Esophagus muscularis mucosa (tissue), 4 donors: ENCODE measurements at regions not wholly inside any gene's neighbourhood (a gene's known extent, or its start where the extent isn't known, plus 50 kb on each side); places are given as distances from the start of the nearest gene placed in this dataset.

Experiments used
- DNase-seq: peaks from one replicate; pipeline ENCODE4 v3.0.0-alpha.2; 2017; ENCODE audit errors: extremely low spot score
- H3K27ac ChIP-seq, 4 donors: fragments of 200-600 bp; sonication (generic); replicated peaks in 1 of 4; 1 replicate in 3 of 4; 2 replicates in 1 of 4; pipeline ENCODE4 v1.5.1; 2016 to 2019; ENCODE audit warnings: mild to moderate bottlenecking in 1 of 4
- H3K27me3 ChIP-seq, 4 donors: fragments of 200-600 bp; sonication (generic); one replicate each; pipeline versions ENCODE4 v1.5.1 to v1.6.0; 2016 to 2019
- H3K36me3 ChIP-seq, 4 donors: fragments of 200-600 bp; sonication (generic); one replicate each; pipeline ENCODE4 v1.5.1; 2016 to 2019
- H3K4me1 ChIP-seq, 4 donors: fragments of 200-600 bp; sonication (generic); one replicate each; pipeline ENCODE4 v1.5.1; 2016 to 2019
- H3K4me3 ChIP-seq, 4 donors: fragments of 200-600 bp; sonication (generic); 1 replicate in 2 of 4; 2 replicates in 2 of 4; pipeline ENCODE4 v1.5.1; 2016 to 2019; ENCODE audit warnings: mild to moderate bottlenecking in 4 of 4, moderate library complexity in 1 of 4
- H3K9me3 ChIP-seq, 4 donors: fragments of 200-600 bp; sonication (generic); 1 replicate in 3 of 4; 2 replicates in 1 of 4; pipeline ENCODE4 v1.5.1; 2016 to 2019
- CTCF ChIP-seq, 3 experiments: fragments of 200-600 bp in 2 of 3; fragments of 450-650 bp in 1 of 3; sonication (generic) in 2 of 3; IDR thresholded peaks; one replicate each; pipeline ENCODE4 v1.5.1; 2017 to 2019; ENCODE audit warnings: antibody characterized with exemption in 3 of 3, mild to moderate bottlenecking in 2 of 3, moderate library complexity in 1 of 3
- EP300 ChIP-seq: sonication (generic); formaldehyde crosslinking; IDR thresholded peaks from one replicate; pipeline ENCODE4 v1.6.1; 2017; ENCODE audit warnings: antibody characterized with exemption
- POLR2A ChIP-seq: fragments of 450-650 bp; IDR thresholded peaks from one replicate; pipeline ENCODE4 v1.6.1; 2017; ENCODE audit warnings: antibody characterized with exemption, moderate library complexity, mild to moderate bottlenecking, low read depth
- POLR2AphosphoS5 ChIP-seq, 2 donors: sonication (generic); formaldehyde crosslinking; IDR thresholded peaks; one replicate each; pipeline ENCODE4 v1.6.1; 2017; ENCODE audit warnings: antibody characterized with exemption in 2 of 2
- WGBS: methylation state at CpG from one replicate; pipeline ENCODE4 v1.1.5; 2018; 5-methylcytosine and 5-hydroxymethylcytosine counted together
- intact Hi-C: fragments of 100-400 bp; cut with DNase I; formaldehyde crosslinking; loops from one replicate; pipeline ENCODE4 v1.15.1; 2023

- intact Hi-C loops: loop anchor here (5.0 kb wide), 1 partner anchor 215 kb away; no protein-coding TSS in a partner anchor
- H3K36me3 ChIP-seq: no peaks in the 10 kb centered on the region
- H3K4me1 ChIP-seq: peaks cover 0 to 16% (median 11%) of the 10 kb centered on the region in 4 donors
- TF ChIP-seq POLR2AphosphoS5 (IDR thresholded peaks at IDR 0.05): no peak
- peak; percentile 71 to 90 (median 72) for TF ChIP-seq CTCF (IDR thresholded peaks at IDR 0.05)
- no peak for TF ChIP-seq EP300
- TF ChIP-seq POLR2A: no peak
- WGBS: 41% methylated on average over 3 of the region's 3 CpGs
- no peak overlapping the region for H3K27ac ChIP-seq
- no peaks in the 10 kb centered on the region for H3K9me3 ChIP-seq
- no peak for DNase-seq
- no peaks in the 10 kb centered on the region for H3K27me3 ChIP-seq
- no peak overlapping the region for H3K4me3 ChIP-seq
These were observed 74.9 kb upstream of the WASF3 start for GRCh38 chr13:26482451-26483197.

- intact Hi-C loops: loop anchor here (5.0 kb wide), 1 partner anchor 214 kb away; no protein-coding TSS in a partner anchor
- Histone ChIP-seq H3K4me3 (no peak overlapping the region), H3K27me3 (no peaks in the 10 kb centered on the region), H3K27ac (no peak overlapping the region), H3K9me3 (no peaks in the 10 kb centered on the region), H3K36me3 (no peaks in the 10 kb centered on the region), H3K4me1 (peaks cover 0 to 16% (median 11%) of the 10 kb centered on the region in 4 donors)
- TF ChIP-seq CTCF (IDR thresholded peaks at IDR 0.05) (no peak), POLR2A (no peak), POLR2AphosphoS5 (IDR thresholded peaks at IDR 0.05) (no peak), EP300 (no peak)
- no peak for DNase-seq
- 92% methylated on average over 5 of the region's 9 CpGs for WGBS
These were observed 73.9 kb upstream of the WASF3 start for GRCh38 chr13:26483546-26483945.

GRCh38 chr13:26484196-26484595 is 73.3 kb upstream of the WASF3 start:
- Histone ChIP-seq H3K36me3 (no peaks in the 10 kb centered on the region), H3K27ac (no peak overlapping the region), H3K4me1 (peaks cover 0 to 16% (median 11%) of the 10 kb centered on the region in 4 donors), H3K9me3 (no peaks in the 10 kb centered on the region), H3K4me3 (no peak overlapping the region), H3K27me3 (no peaks in the 10 kb centered on the region)
- DNase-seq: no peak
- TF ChIP-seq CTCF (IDR thresholded peaks at IDR 0.05) (no peak), POLR2A (no peak), EP300 (no peak), POLR2AphosphoS5 (IDR thresholded peaks at IDR 0.05) (no peak)
- intact Hi-C loops: loop anchor here (5.0 kb wide), 1 partner anchor 213 kb away; no protein-coding TSS in a partner anchor
- 75% methylated on average over 6 of the region's 6 CpGs for WGBS

- no peaks in the 10 kb centered on the region for H3K9me3 ChIP-seq
- H3K4me3 ChIP-seq: no peak overlapping the region
- WGBS: 88% methylated on average over 7 of the region's 7 CpGs
- DNase-seq: no peak
- no peaks in the 10 kb centered on the region for H3K36me3 ChIP-seq
- H3K27me3 ChIP-seq: no peaks in the 10 kb centered on the region
- TF ChIP-seq EP300 (no peak), POLR2AphosphoS5 (IDR thresholded peaks at IDR 0.05) (no peak), POLR2A (no peak), CTCF (IDR thresholded peaks at IDR 0.05) (no peak)
- intact Hi-C loops: no loop called here
- peaks cover 0 to 16% (median 9%) of the 10 kb centered on the region in 4 donors for H3K4me1 ChIP-seq
- peak overlapping the region in 3 of 4 donors; percentile 47 to 56 (median 48) for H3K27ac ChIP-seq
These were observed 72.2 kb upstream of the WASF3 start for GRCh38 chr13:26485288-26485687.
